SU-DHL-6 (cell line): ENCODE measurements at regions not wholly inside any gene's neighbourhood (a gene's known extent, or its start where the extent isn't known, plus 50 kb on each side); places are given as distances from the start of the nearest gene placed in this dataset.

Experiments used
- H2AFZ ChIP-seq: fragments of 200-600 bp; sonication (generic); 2 replicates; pipeline ENCODE4 v1.6.1; 2014; ENCODE audit warnings: low read depth, mild to moderate bottlenecking, moderate library complexity, mixed read lengths, antibody characterized with exemption, low read length; ENCODE audit not compliant: severe bottlenecking
- H3F3A ChIP-seq: fragments of 200-600 bp; shearing (Covaris generic); 2 replicates; pipeline ENCODE4 v1.6.0; 2016; ENCODE audit warnings: antibody characterized with exemption, mild to moderate bottlenecking; ENCODE audit not compliant: insufficient read depth
- H3K27ac ChIP-seq: fragments of 200-600 bp; sonication (generic); 2 replicates; pipeline ENCODE4 v1.5.1; 2016; ENCODE audit warnings: low read depth, mild to moderate bottlenecking, low read length, moderate library complexity, mixed read lengths
- H3K27me3 ChIP-seq: fragments of 200-600 bp; sonication (generic), shearing (Covaris generic); 2 replicates; pipeline ENCODE4 v1.6.0; 2014; ENCODE audit warnings: mild to moderate bottlenecking, low read length
- H3K36me3 ChIP-seq: fragments of 200-600 bp; sonication (generic); 2 replicates; pipeline ENCODE4 v1.6.1; 2014; ENCODE audit warnings: mild to moderate bottlenecking, low read length, mixed read lengths
- H3K4me2 ChIP-seq: fragments of 300-600, 200-600 bp; shearing (Covaris generic), sonication (generic); 2 replicates; pipeline ENCODE4 v1.6.0; 2014; ENCODE audit warnings: low read length, low read depth, mild to moderate bottlenecking; ENCODE audit not compliant: poor library complexity, severe bottlenecking
- H3K4me3 ChIP-seq: fragments of 200-600 bp; sonication (generic); 2 replicates; pipeline ENCODE4 v1.5.1; 2014; ENCODE audit warnings: antibody characterized with exemption, low read length, mild to moderate bottlenecking, mixed read lengths; ENCODE audit not compliant: insufficient read depth, poor library complexity, severe bottlenecking
- H3K79me2 ChIP-seq: fragments of 200-600 bp; sonication (generic); 2 replicates; pipeline ENCODE4 v1.6.1; 2014; ENCODE audit warnings: mild to moderate bottlenecking, low read length, moderate library complexity; ENCODE audit not compliant: insufficient read depth
- H3K9ac ChIP-seq: fragments of 200-600 bp; sonication (generic); 2 replicates; pipeline ENCODE4 v1.7.0; 2014; ENCODE audit warnings: mild to moderate bottlenecking, low read length
- H3K9me2 ChIP-seq: fragments of 200-600 bp; sonication (generic); replicated peaks from 2 replicates; pipeline ENCODE4 v1.6.1; 2014; ENCODE audit warnings: low read length; ENCODE audit not compliant: insufficient read depth
- H3K9me3 ChIP-seq: fragments of 200-600 bp; sonication (generic); 2 replicates; pipeline ENCODE4 v1.6.1; 2014; ENCODE audit warnings: low read length, mixed read lengths; ENCODE audit not compliant: insufficient read depth
- H4K20me1 ChIP-seq: fragments of 200-600 bp; sonication (generic); 2 replicates; pipeline ENCODE4 v1.6.1; 2014; ENCODE audit warnings: low read depth, mild to moderate bottlenecking, antibody characterized with exemption, low read length, moderate library complexity, mixed read lengths
- EZH2phosphoT487 ChIP-seq: fragments of 200-600 bp; sonication (generic), shearing (Covaris generic); conservative IDR thresholded peaks from 2 replicates; pipeline ENCODE4 v1.6.1; 2018; ENCODE audit warnings: mild to moderate bottlenecking, antibody characterized with exemption, low read length, moderate library complexity, mixed read lengths
- TF ChIP-seq, protein P1 (sequence below): fragments of 200-600 bp; sonication (generic); IDR thresholded peaks from one replicate; pipeline ENCODE4 v1.5.1; 2017; ENCODE audit warnings: antibody characterized with exemption, mild to moderate bottlenecking, low read length, moderate library complexity; ENCODE audit not compliant: insufficient read depth, poor library complexity, severe bottlenecking

DNA sequence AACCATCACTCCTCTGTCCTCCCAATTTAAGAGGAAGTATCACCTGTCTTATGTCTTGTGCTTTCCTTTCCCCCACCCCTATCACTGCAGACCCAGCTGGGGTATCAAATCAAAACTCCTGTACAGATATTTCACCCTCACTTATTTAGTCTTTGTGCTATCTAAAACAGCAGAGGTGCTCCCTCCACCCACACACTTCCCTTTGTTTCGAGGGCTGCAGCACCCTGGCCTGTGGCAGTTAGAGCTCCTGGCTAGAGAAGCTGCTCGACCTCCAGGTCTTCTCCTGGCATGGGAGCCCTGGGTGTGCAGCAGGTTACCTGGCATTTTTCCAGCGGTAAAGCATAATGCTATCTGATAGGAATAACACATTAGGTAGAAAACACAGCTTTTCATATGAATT is 181.4 kb upstream of the BCL6 start:
- H3K9ac ChIP-seq, result peak overlapping the region; percentile 62
- H3K4me2 ChIP-seq, result peak overlapping the region; percentile 54
- no peaks in the 10 kb centered on the region for H4K20me1 ChIP-seq
- peaks cover 81% of the 10 kb centered on the region for H3F3A ChIP-seq
- no peak overlapping the region for H3K4me3 ChIP-seq
- TF ChIP-seq, protein P1, sequence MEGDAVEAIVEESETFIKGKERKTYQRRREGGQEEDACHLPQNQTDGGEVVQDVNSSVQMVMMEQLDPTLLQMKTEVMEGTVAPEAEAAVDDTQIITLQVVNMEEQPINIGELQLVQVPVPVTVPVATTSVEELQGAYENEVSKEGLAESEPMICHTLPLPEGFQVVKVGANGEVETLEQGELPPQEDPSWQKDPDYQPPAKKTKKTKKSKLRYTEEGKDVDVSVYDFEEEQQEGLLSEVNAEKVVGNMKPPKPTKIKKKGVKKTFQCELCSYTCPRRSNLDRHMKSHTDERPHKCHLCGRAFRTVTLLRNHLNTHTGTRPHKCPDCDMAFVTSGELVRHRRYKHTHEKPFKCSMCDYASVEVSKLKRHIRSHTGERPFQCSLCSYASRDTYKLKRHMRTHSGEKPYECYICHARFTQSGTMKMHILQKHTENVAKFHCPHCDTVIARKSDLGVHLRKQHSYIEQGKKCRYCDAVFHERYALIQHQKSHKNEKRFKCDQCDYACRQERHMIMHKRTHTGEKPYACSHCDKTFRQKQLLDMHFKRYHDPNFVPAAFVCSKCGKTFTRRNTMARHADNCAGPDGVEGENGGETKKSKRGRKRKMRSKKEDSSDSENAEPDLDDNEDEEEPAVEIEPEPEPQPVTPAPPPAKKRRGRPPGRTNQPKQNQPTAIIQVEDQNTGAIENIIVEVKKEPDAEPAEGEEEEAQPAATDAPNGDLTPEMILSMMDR, result no peak
- TF ChIP-seq EZH2phosphoT487, result no peak
- no peak overlapping the region for H2AFZ ChIP-seq
- H3K27ac ChIP-seq, result peak overlapping the region; percentile 99
- H3K36me3 ChIP-seq, result peaks cover 11% of the 10 kb centered on the region
- no peaks in the 10 kb centered on the region for H3K27me3 ChIP-seq
- H3K79me2 ChIP-seq, result peaks cover 9% of the 10 kb centered on the region; the same call in 1 of the 2 replicates
- H3K9me3 ChIP-seq, result peaks cover 9% of the 10 kb centered on the region; the same call in 1 of the 2 replicates
- no peaks in the 10 kb centered on the region for H3K9me2 ChIP-seq

- no peak overlapping the region for H2AFZ ChIP-seq
- peaks cover 77% of the 10 kb centered on the region for H3F3A ChIP-seq
- no peak overlapping the region for H3K4me3 ChIP-seq
- peaks cover 15% of the 10 kb centered on the region; the same call in 1 of the 2 replicates for H3K79me2 ChIP-seq
- H4K20me1 ChIP-seq, result no peaks in the 10 kb centered on the region
- H3K4me2 ChIP-seq, result peak overlapping the region; percentile 54
- peak overlapping the region; percentile 99 for H3K27ac ChIP-seq
- H3K36me3 ChIP-seq, result peaks cover 11% of the 10 kb centered on the region
- H3K9ac ChIP-seq, result peak overlapping the region; percentile 62
- no peaks in the 10 kb centered on the region for H3K9me2 ChIP-seq
- no peaks in the 10 kb centered on the region for H3K27me3 ChIP-seq
- peaks cover 9% of the 10 kb centered on the region; the same call in 1 of the 2 replicates for H3K9me3 ChIP-seq
- TF ChIP-seq EZH2phosphoT487, result no peak
- TF ChIP-seq, protein P1, result no peak
Observed at GRCh38 chr3:187927565-187927964, 182.3 kb upstream of the BCL6 start.

DNA sequence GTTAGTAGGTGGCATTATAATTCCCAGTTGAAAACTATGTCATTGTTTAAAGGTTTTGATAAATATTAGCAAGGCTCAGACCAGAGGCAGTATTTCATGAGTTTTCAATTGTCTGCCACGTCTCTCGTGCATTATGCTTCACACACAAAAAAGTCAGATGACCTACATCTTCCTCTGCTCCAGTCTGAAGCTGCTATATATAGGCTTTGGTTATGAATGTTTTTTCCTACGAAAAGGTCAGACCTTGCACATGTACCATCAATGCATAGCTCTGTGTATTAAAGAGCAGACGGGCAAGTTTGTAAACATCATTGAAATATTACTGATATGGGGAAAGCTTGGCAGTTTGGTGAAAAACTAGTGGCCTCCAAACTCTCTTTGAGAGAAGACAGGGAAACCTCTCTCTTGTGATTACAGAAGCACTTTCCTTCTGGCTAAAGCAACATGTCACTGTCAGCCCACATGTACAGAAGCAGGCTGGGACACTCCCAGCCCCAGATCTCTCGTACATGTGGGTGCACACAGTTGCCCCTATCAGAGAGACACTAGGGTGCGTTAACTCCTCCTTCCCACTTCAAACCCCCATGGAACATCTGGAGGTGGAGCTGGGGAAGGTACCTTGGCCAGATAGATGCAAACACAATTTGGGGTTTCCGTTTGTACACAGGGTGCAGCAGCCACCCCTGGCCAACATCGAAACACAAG is 184.0 kb upstream of the BCL6 start:
- H3K27me3 ChIP-seq, result no peaks in the 10 kb centered on the region
- TF ChIP-seq, protein P1, result no peak
- no peak for TF ChIP-seq EZH2phosphoT487

More for the DNA sequence above, 184.0 kb upstream of the BCL6 start:
- peaks cover 9% of the 10 kb centered on the region for H3K36me3 ChIP-seq
- peak overlapping the region; percentile 99 for H3K27ac ChIP-seq
- H3F3A ChIP-seq, result peaks cover 78% of the 10 kb centered on the region
- no peaks in the 10 kb centered on the region for H4K20me1 ChIP-seq
- peak overlapping the region; percentile 53 for H3K9ac ChIP-seq
- H3K79me2 ChIP-seq, result peaks cover 18% of the 10 kb centered on the region; the same call in 1 of the 2 replicates
- H3K9me3 ChIP-seq, result peaks cover 8% of the 10 kb centered on the region; the same call in 1 of the 2 replicates
- no peaks in the 10 kb centered on the region for H3K9me2 ChIP-seq
- H3K4me3 ChIP-seq, result no peak overlapping the region
- no peak overlapping the region for H2AFZ ChIP-seq
- peak overlapping the region; percentile 54 for H3K4me2 ChIP-seq
